ENCODE measurements at regions not wholly inside any gene's neighbourhood (a gene's known extent, or its start where the extent isn't known, plus 50 kb on each side); places are given as distances from the start of the nearest gene placed in this dataset.

DNA sequence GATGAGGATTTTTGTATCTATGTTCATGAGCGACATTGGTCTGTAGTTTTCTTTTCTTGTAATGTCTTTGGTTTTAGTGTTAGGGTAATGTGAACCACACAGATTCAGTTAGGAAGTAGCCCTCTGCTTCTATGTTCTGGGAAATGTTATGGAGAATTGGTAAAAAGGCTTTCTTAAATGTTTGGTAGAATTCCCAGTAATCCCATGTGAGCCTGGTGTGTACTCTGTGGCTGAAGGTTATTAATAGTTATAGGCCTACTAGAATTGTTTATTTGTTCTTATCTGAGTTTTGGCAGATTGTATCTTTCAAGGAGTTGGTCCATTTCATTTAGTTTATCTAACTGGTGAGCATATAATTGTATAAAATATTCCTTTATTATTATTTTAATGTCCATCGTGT is 484.6 kb upstream of the GHITM start:
- TF ChIP-seq CTCF (IDR thresholded peaks at IDR 0.05) (no peak), ZFX (IDR thresholded peaks at IDR 0.05; ENCODE audit: borderline replicate concordance) (no peak)
